ENCODE measurements at regions not wholly inside any gene's neighbourhood (a gene's known extent, or its start where the extent isn't known, plus 50 kb on each side); places are given as distances from the start of the nearest gene placed in this dataset.

GRCh38 chr19:30178721-30179402 is 193.3 kb upstream of the ZNF536 start:
- no peak for TF ChIP-seq CTCF (IDR thresholded peaks at IDR 0.05)
- no peak for TF ChIP-seq EZH2 (IDR thresholded peaks at IDR 0.05; ENCODE audit: borderline replicate concordance, insufficient read depth, low read depth, low read length, poor library complexity, severe bottlenecking)
